NB4 (cell line): ENCODE measurements at regions not wholly inside any gene's neighbourhood (a gene's known extent, or its start where the extent isn't known, plus 50 kb on each side); places are given as distances from the start of the nearest gene placed in this dataset.

Source experiments
- CTCF ChIP-seq: IDR thresholded peaks from one replicate; pipeline ENCODE4 v1.5.1; 2012; ENCODE audit warnings: low read depth, low read length
- MAX ChIP-seq: IDR thresholded peaks from 2 replicates; pipeline ENCODE4 v1.6.1; 2011; ENCODE audit warnings: low read depth, low read length
- POLR2A ChIP-seq: IDR thresholded peaks from 2 replicates; pipeline ENCODE4 v1.6.1; 2011; ENCODE audit warnings: mild to moderate bottlenecking; ENCODE audit not compliant: insufficient read length; ENCODE audit errors: extremely low read depth

DNA sequence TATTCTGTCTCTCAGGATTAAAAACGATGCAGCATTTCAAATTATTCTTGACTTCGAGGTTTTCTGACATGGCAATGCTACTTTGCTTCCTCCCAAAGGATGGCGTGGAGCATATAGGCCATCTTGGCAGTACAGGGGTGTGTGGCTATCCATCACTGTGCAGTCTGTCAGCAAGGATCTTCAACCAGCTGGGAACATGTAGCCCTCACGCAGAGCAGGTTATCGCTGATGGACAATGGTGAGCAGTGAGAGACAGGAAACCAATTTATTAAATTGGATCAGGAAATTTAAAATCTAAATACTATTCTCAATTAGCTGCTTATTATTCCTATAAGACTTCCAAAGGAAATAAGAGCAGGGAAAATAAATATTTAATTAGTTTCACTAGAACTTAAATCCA lies 615.3 kb downstream of the OTOL1 start:
- no peak for TF ChIP-seq POLR2A
- no peak for TF ChIP-seq CTCF
- TF ChIP-seq MAX, result no peak
